ENCODE measurements at regions not wholly inside any gene's neighbourhood (a gene's known extent, or its start where the extent isn't known, plus 50 kb on each side); places are given as distances from the start of the nearest gene placed in this dataset.

- DNase-seq (ENCODE audit: low read depth): no peak
- H3K4me3 ChIP-seq (ENCODE audit: low read length): no peak overlapping the region
- TF ChIP-seq, protein P1, sequence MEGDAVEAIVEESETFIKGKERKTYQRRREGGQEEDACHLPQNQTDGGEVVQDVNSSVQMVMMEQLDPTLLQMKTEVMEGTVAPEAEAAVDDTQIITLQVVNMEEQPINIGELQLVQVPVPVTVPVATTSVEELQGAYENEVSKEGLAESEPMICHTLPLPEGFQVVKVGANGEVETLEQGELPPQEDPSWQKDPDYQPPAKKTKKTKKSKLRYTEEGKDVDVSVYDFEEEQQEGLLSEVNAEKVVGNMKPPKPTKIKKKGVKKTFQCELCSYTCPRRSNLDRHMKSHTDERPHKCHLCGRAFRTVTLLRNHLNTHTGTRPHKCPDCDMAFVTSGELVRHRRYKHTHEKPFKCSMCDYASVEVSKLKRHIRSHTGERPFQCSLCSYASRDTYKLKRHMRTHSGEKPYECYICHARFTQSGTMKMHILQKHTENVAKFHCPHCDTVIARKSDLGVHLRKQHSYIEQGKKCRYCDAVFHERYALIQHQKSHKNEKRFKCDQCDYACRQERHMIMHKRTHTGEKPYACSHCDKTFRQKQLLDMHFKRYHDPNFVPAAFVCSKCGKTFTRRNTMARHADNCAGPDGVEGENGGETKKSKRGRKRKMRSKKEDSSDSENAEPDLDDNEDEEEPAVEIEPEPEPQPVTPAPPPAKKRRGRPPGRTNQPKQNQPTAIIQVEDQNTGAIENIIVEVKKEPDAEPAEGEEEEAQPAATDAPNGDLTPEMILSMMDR (conservative IDR thresholded peaks at IDR 0.05; ENCODE audit: low read length): no peak
These were observed 100.4 kb upstream of the SH3BP4 start for GRCh38 chr2:234851451-234851850.

- no peak for DNase-seq (ENCODE audit: low read depth)
- H3K4me3 ChIP-seq (ENCODE audit: low read length): no peak overlapping the region
- TF ChIP-seq, protein P1 (conservative IDR thresholded peaks at IDR 0.05; ENCODE audit: low read length): no peak
These were observed 101.0 kb upstream of the SH3BP4 start for GRCh38 chr2:234850818-234851217.

- H3K4me3 ChIP-seq (ENCODE audit: low read length): no peak overlapping the region
- no peak for DNase-seq (ENCODE audit: low read depth)
- TF ChIP-seq, protein P1 (conservative IDR thresholded peaks at IDR 0.05; ENCODE audit: low read length): no peak
These were observed 102.1 kb upstream of the SH3BP4 start for GRCh38 chr2:234849678-234850077.

DNA sequence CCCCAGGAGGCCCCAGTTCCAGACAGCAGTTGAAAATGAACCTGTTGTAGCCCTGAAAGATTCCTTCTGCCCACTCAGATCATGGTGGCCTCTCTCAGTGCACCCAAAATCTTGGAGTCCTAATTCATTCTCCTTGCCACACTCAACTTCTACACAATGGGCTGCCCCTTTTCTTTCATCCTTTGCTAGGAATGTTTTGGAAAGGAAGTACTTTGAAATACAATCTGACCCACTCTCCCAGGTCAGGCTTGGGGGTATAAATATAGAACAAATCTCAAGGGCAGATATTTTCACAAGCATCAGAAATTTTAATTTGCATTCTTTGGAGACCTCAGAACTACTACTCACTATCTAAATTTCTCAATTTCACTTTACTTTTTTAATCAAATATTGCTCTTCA, 103.2 kb upstream of the SH3BP4 start:
- TF ChIP-seq, protein P1 (conservative IDR thresholded peaks at IDR 0.05; ENCODE audit: low read length): no peak
- no peak for DNase-seq (ENCODE audit: low read depth)
- no peak overlapping the region for H3K4me3 ChIP-seq (ENCODE audit: low read length)

- no peak for DNase-seq (ENCODE audit: low read depth)
- no peak overlapping the region for H3K4me3 ChIP-seq (ENCODE audit: low read length)
- TF ChIP-seq, protein P1 (conservative IDR thresholded peaks at IDR 0.05; ENCODE audit: low read length): no peak
These were observed 104.2 kb upstream of the SH3BP4 start for GRCh38 chr2:234847639-234848038.

- H3K4me3 ChIP-seq (ENCODE audit: low read length): no peak overlapping the region
- TF ChIP-seq, protein P1 (conservative IDR thresholded peaks at IDR 0.05; ENCODE audit: low read length): no peak
- DNase-seq (ENCODE audit: low read depth): no peak
These were observed 104.5 kb upstream of the SH3BP4 start for GRCh38 chr2:234847364-234847635.

DNA sequence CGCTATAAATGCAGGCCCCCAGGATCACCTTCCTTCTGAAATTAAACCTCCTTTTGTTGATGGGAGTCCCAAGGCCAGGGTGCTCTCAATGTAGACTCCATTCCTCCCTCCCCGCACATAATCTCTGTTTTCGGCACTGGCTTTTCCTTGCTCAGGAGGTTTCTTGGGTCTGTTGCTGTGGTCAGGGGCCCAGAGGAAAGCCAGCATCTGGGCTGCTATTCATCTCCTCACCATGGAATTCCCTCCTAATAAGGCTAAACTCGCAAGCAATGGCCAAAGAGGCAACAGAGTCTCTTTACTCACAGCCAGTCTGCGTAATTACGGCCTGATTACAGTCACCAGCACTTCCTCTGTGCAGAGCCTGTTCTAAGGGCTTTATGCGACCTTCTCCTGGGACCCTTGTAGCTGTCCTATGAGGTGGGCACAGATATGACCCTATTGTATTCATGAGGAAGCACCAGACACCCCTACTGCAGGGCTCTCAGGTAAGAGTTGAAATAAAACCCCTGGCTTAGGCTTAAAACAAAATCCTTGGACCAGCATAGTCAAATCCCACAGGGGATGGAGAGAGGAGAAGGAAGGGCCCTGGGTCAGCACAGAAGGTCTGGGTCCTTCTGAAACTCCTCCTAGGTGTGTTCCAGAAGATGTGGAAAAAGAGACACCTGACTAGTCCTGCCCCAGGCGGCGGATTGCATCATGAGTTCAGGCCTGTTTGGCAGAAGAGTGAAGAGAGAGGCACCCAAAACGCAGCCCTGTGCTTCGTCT, 105.0 kb upstream of the SH3BP4 start:
- no peak for DNase-seq (ENCODE audit: low read depth)
- H3K4me3 ChIP-seq (ENCODE audit: low read length): no peak overlapping the region
- TF ChIP-seq, protein P1 (conservative IDR thresholded peaks at IDR 0.05; ENCODE audit: low read length): no peak
